Upper lobe of right lung (tissue), 1 donor: ENCODE measurements at regions not wholly inside any gene's neighbourhood (a gene's known extent, or its start where the extent isn't known, plus 50 kb on each side); places are given as distances from the start of the nearest gene placed in this dataset.

Experiments
- ATAC-seq: fragments of 200-7000 bp; cut with Tn5 transposase; one replicate; pipeline ENCODE4 v1.9.1; 2020; ENCODE audit warnings: mild to moderate bottlenecking, moderate library complexity
- DNase-seq: peaks from one replicate; pipeline ENCODE4 v3.0.0-alpha.2; 2020
- H3K27ac ChIP-seq: fragments of 200-600 bp; one replicate; pipeline ENCODE4 v1.8.0; 2022
- H3K27me3 ChIP-seq: fragments of 200-600 bp; one replicate; pipeline ENCODE4 v1.8.0; 2022; ENCODE audit warnings: mild to moderate bottlenecking
- H3K36me3 ChIP-seq: fragments of 200-600 bp; one replicate; pipeline ENCODE4 v1.8.0; 2022
- H3K4me1 ChIP-seq: fragments of 200-600 bp; one replicate; pipeline ENCODE4 v1.8.0; 2022
- H3K4me3 ChIP-seq: fragments of 200-600 bp; one replicate; pipeline ENCODE4 v1.8.0; 2022; ENCODE audit warnings: mild to moderate bottlenecking
- H3K9me3 ChIP-seq: fragments of 200-600 bp; one replicate; pipeline ENCODE4 v1.8.0; 2022
- intact Hi-C: fragments of 100-400 bp; cut with DNase I; formaldehyde crosslinking; loops from one replicate; pipeline ENCODE4 v1.11.0; 2022
- TF ChIP-seq, protein P1 (sequence below): fragments of 200-600 bp; IDR thresholded peaks from one replicate; pipeline ENCODE4 v1.8.0; 2022; ENCODE audit warnings: antibody characterized with exemption
- donor health status: DM: no; HTN: yes; CAD: no; lungs with severe emphysema.

DNA sequence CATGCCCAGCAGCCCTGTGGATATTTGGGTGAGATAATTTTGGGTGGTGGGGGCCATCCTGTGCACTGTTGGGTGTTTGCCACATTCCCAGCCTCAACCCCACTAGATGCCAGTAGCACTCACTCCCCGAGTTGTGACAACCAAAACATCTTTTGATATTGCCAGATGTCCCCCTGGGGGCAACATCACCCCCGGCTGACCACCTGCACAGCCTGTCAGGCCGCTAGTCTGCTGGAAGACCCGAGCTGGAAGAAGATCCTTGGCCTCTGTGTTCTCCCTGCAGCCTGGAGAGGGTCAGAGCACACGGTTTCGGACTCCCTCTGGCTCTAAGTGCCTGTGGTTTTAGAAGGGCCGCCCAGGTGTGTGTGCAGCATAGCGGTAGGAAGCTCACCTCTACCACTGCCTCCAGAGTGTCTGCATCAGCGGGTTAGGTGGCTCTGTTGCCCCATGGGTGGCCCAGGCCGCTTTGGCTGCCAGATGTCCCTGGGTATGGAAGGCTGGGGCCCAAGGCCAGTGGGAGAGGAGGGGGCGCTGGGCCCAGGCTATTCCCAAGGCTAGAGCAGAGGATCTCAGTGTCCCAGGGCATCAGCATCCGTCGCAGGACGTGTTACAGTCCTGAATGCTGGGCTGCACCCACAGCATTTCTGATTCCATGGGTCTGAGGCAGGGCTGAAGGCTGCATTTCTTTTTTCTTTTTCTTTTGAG lies 195.8 kb upstream of the GSE1 start:
- DNase-seq, result peak; percentile 44
- intact Hi-C loops, result no loop called here

DNA sequence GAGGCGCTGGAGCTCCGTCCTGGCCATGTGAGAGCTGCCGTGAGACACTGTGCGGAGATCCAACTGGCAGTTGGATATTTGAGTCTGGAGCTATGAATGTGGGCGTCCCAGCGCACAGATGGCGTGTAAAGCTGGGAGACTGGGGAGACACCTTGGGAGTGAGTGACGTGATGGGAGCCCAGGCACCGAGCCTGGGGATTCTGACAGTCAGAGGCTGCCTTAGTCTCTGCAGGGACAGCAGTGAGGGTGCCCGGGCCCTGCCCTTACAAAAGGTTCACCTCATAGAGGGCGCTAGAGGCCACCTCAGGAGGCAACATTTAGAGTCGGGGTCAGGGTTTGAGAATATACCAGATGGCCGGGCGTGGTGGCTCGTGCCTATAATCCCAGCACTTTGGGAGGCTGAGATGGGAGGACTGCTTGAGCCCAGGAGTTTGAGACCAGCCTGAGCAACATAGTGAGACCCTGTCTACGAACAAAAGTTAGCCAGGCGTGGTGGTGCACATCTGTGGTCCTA lies 194.1 kb upstream of the GSE1 start:
- TF ChIP-seq, protein P1, sequence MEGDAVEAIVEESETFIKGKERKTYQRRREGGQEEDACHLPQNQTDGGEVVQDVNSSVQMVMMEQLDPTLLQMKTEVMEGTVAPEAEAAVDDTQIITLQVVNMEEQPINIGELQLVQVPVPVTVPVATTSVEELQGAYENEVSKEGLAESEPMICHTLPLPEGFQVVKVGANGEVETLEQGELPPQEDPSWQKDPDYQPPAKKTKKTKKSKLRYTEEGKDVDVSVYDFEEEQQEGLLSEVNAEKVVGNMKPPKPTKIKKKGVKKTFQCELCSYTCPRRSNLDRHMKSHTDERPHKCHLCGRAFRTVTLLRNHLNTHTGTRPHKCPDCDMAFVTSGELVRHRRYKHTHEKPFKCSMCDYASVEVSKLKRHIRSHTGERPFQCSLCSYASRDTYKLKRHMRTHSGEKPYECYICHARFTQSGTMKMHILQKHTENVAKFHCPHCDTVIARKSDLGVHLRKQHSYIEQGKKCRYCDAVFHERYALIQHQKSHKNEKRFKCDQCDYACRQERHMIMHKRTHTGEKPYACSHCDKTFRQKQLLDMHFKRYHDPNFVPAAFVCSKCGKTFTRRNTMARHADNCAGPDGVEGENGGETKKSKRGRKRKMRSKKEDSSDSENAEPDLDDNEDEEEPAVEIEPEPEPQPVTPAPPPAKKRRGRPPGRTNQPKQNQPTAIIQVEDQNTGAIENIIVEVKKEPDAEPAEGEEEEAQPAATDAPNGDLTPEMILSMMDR, result no peak
- peak; percentile 54 for DNase-seq
- no peaks in the 10 kb centered on the region for H3K27me3 ChIP-seq
- no peak for ATAC-seq
- H3K4me1 ChIP-seq, result peaks cover 7% of the 10 kb centered on the region
- intact Hi-C loops, result no loop called here
- H3K9me3 ChIP-seq, result no peaks in the 10 kb centered on the region
- no peak overlapping the region for H3K4me3 ChIP-seq
- H3K27ac ChIP-seq, result no peak overlapping the region
- no peaks in the 10 kb centered on the region for H3K36me3 ChIP-seq

More for the DNA sequence above, 195.8 kb upstream of the GSE1 start:
- H3K9me3 ChIP-seq, result no peaks in the 10 kb centered on the region
- H3K36me3 ChIP-seq, result no peaks in the 10 kb centered on the region
- H3K27ac ChIP-seq, result no peak overlapping the region
- H3K4me3 ChIP-seq, result no peak overlapping the region
- H3K27me3 ChIP-seq, result no peaks in the 10 kb centered on the region
- no peak for ATAC-seq
- TF ChIP-seq, protein P1, result no peak
- H3K4me1 ChIP-seq, result peaks cover 5% of the 10 kb centered on the region

DNA sequence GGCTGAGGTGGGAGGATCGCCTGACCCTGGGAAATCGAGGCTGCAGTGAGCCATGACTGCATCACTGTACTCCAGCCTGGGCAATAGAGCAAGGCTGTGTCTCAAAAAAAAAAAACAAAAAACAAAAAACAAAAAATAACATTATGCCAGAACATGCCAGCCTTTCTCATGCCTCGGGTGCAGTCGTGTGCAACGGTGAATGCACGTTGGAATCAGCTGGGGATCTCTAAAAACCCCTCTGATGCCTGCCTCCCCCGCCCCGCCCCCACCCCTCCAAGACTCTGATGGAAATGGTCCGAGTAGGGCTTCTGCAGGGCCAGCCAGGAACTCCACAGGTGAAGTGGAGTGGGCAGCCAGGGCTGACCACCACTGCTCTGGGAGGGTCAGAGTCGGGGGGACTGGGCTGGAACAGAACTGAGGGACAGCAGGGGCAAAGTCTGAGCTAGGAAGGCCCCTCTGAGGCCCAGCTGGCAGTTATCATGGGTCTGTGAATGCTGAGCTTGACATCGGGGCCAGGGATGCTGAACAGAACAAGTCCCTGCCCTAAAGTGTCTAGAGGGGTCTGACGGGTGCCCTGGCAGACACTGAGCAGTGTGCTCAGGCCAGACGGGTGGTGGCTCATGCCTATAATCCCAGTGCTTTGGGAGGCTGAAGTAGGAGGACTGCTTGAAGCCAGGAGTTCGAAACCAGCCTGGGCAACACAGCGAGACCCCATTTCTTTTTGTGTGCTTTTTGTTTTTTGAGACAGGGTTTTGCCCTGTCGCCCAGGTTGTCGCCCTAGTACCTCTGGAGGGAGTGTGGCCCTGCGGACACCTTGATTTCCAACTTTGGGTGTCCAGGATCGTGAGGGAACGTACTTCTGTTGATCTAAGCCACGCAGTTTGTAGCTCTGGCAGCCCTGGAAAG lies 193.4 kb upstream of the GSE1 start:
- ATAC-seq, result no peak
- no peak for DNase-seq
- no peaks in the 10 kb centered on the region for H3K27me3 ChIP-seq
- no peaks in the 10 kb centered on the region for H3K9me3 ChIP-seq
- peaks cover 14% of the 10 kb centered on the region for H3K4me1 ChIP-seq
- no peak overlapping the region for H3K4me3 ChIP-seq
- H3K36me3 ChIP-seq, result no peaks in the 10 kb centered on the region
- intact Hi-C loops, result no loop called here
- TF ChIP-seq, protein P1, result no peak
- H3K27ac ChIP-seq, result no peak overlapping the region

DNA sequence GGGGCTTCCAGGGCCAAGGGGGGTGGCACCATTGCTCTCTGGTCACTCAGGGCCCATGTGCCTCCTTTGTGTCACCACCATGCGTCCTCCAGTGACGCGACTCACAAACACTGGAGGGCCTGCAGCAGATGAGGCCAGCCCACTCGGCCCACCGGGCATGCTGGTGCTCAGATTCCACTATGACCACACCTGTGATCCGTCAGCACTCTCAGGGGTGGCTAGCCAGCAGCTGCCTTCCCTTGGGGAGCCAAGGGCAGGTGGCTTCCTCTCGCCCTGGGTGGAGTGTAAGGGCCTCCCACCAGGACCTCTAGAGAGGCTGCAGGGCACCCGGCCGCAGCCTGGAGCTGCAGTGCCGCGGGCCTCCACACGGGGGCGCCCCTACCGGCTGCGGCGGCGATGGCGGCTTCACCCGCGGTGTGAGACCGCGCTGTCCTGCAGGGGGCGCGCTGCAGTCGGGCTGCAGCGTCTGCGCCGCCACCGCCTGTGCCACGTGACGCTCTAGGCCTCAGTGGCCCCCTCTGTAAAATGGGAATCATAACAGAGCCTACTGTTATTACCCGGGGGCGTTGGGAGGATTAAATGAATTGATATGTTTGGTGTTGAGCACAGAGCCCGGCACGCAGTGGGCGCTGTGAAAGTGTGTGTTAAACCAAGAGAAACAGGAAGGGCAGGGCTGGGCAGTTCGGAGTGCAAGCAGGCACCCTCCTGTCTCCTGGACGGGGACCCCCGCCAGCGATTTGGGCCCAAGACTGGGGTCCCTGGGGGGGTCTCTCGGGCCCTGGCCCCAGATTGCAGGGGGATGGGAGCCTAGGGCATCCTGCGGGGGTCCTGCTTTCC lies 192.4 kb upstream of the GSE1 start:
- no peaks in the 10 kb centered on the region for H3K36me3 ChIP-seq
- H3K27ac ChIP-seq, result no peak overlapping the region
- peak; percentile 88 for DNase-seq
- peaks cover 17% of the 10 kb centered on the region for H3K4me1 ChIP-seq
- H3K4me3 ChIP-seq, result no peak overlapping the region
- TF ChIP-seq, protein P1, result peak; percentile 100
- no peaks in the 10 kb centered on the region for H3K9me3 ChIP-seq
- ATAC-seq, result peak; percentile 85
- H3K27me3 ChIP-seq, result no peaks in the 10 kb centered on the region
- intact Hi-C loops, result no loop called here
